CD4-positive, alpha-beta T cell (primary cell): ENCODE measurements at regions not wholly inside any gene's neighbourhood (a gene's known extent, or its start where the extent isn't known, plus 50 kb on each side); places are given as distances from the start of the nearest gene placed in this dataset.

Experiments used
- ATAC-seq: fragments of 200-7000 bp; cut with Tn5 transposase; one replicate; pipeline ENCODE4 v1.10.0; 2022; ENCODE audit warnings: mild to moderate bottlenecking; ENCODE audit not compliant: poor library complexity
- CTCF ChIA-PET: fragments of 350-600 bp; sonication (Branson Sonifier 250); formaldehyde crosslinking; loops from one replicate; lab custom pipeline; 2021; ENCODE audit warnings: antibody characterized with exemption, inconsistent platforms; lab: Charles Lee
- POLR2A ChIA-PET: fragments of 350-600 bp; sonication (Branson Sonifier 250); formaldehyde crosslinking; loops from one replicate; lab custom pipeline; 2021; ENCODE audit warnings: antibody characterized with exemption, inconsistent platforms; lab: Charles Lee
- DNase-seq, 14 experiments: peaks; one replicate each; pipeline ENCODE4 v3.0.0-alpha.2; 2013 to 2020; ENCODE audit warnings: mixed read lengths in 2 of 14
- H3K27ac ChIP-seq, 2 donors: one replicate each; pipeline versions ENCODE4 v1.5.1 to v1.7.0; 2013; ENCODE audit warnings: low read length in 2 of 2, low read depth in 1 of 2, mild to moderate bottlenecking in 1 of 2
- H3K27me3 ChIP-seq, 2 experiments: 1 replicate in 1 of 2; 2 replicates in 1 of 2; pipeline versions ENCODE4 v1.6.1 to v1.7.0; 2013; ENCODE audit warnings: low read length in 2 of 2, control low read depth in 1 of 2, mild to moderate bottlenecking in 1 of 2, moderate library complexity in 1 of 2; ENCODE audit not compliant: insufficient read depth in 2 of 2, control insufficient read depth in 1 of 2
- H3K36me3 ChIP-seq: one replicate; pipeline ENCODE4 v1.6.1; 2013; ENCODE audit warnings: low read length, control low read depth; ENCODE audit not compliant: insufficient read depth
- H3K4me1 ChIP-seq: one replicate; pipeline ENCODE4 v1.6.1; 2013; ENCODE audit warnings: low read length, control low read depth; ENCODE audit not compliant: insufficient read depth
- H3K4me3 ChIP-seq: one replicate; pipeline ENCODE4 v1.5.1; 2013; ENCODE audit warnings: mild to moderate bottlenecking, low read length, moderate library complexity
- H3K9me3 ChIP-seq, 2 experiments: 1 replicate in 1 of 2; 2 replicates in 1 of 2; pipeline versions ENCODE4 v1.6.1 to v1.7.0; 2013; ENCODE audit warnings: low read length in 2 of 2, mild to moderate bottlenecking in 2 of 2, control low read depth in 1 of 2, moderate library complexity in 1 of 2; ENCODE audit not compliant: control insufficient read depth in 1 of 2, insufficient read depth in 1 of 2
- H3K27ac Mint-ChIP-seq: one replicate; pipeline ENCODE4 v1.8.0; 2020; ENCODE audit warnings: mixed read lengths
- H3K27me3 Mint-ChIP-seq: one replicate; pipeline ENCODE4 v1.8.0; 2021; ENCODE audit warnings: mixed read lengths
- H3K36me3 Mint-ChIP-seq: one replicate; pipeline ENCODE4 v1.8.0; 2021; ENCODE audit warnings: low read depth, mixed read lengths
- H3K4me1 Mint-ChIP-seq: one replicate; pipeline ENCODE4 v1.8.0; 2021; ENCODE audit warnings: low read depth, mixed read lengths
- H3K4me3 Mint-ChIP-seq: one replicate; pipeline ENCODE4 v1.8.0; 2020; ENCODE audit warnings: mild to moderate bottlenecking, mixed read lengths
- H3K9me3 Mint-ChIP-seq: one replicate; pipeline ENCODE4 v1.8.0; 2020; ENCODE audit warnings: mixed read lengths
- intact Hi-C, 2 experiments: fragments of 100-400 bp; cut with DNase I in 1 of 2; cut with micrococcal nuclease in 1 of 2; formaldehyde crosslinking; loops; one replicate each; pipeline versions ENCODE4 v1.15.1 to v1.9.0; 2023 to 2025; cut with DNase I, micrococcal nuclease
- TF ChIP-seq, protein P1 (sequence below): fragments of 200-600 bp; IDR thresholded peaks from one replicate; pipeline ENCODE4 v1.8.0; 2022; ENCODE audit warnings: antibody characterized with exemption, mild to moderate bottlenecking

DNA sequence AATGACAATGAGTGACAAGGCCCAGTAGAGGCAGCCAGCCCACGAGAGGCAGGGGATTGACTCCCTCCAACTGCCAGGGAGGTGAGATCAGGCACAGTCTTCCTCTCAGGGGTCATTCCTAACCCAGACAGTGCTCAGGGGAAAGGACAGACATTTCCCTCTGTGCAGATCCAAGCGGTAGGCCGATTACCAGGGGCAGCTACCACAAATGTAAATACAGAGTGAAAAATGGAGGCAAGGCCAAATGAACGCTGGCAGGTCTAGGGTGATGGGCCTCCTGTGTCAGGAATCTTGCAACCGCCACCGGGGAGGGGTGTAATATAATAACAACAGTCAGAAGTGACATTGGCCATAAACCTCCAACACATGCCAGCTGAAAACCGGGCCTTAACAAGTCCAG lies 881.4 kb downstream of the UQCRFS1 start:
- CTCF ChIA-PET = no interaction called here
- DNase-seq (no peak), ATAC-seq (no peak)
- TF ChIP-seq, protein P1, sequence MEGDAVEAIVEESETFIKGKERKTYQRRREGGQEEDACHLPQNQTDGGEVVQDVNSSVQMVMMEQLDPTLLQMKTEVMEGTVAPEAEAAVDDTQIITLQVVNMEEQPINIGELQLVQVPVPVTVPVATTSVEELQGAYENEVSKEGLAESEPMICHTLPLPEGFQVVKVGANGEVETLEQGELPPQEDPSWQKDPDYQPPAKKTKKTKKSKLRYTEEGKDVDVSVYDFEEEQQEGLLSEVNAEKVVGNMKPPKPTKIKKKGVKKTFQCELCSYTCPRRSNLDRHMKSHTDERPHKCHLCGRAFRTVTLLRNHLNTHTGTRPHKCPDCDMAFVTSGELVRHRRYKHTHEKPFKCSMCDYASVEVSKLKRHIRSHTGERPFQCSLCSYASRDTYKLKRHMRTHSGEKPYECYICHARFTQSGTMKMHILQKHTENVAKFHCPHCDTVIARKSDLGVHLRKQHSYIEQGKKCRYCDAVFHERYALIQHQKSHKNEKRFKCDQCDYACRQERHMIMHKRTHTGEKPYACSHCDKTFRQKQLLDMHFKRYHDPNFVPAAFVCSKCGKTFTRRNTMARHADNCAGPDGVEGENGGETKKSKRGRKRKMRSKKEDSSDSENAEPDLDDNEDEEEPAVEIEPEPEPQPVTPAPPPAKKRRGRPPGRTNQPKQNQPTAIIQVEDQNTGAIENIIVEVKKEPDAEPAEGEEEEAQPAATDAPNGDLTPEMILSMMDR = no peak
- H3K27ac Mint-ChIP-seq = no peak overlapping the region
- Histone ChIP-seq H3K9me3 (peaks cover 0 to 26% of the 10 kb centered on the region in 2 experiments), H3K4me1 (no peaks in the 10 kb centered on the region), H3K27me3 (no peaks in the 10 kb centered on the region), H3K36me3 (no peaks in the 10 kb centered on the region), H3K4me3 (no peak overlapping the region), H3K27ac (no peak overlapping the region)
- H3K4me1 Mint-ChIP-seq = no peaks in the 10 kb centered on the region
- no peaks in the 10 kb centered on the region for H3K27me3 Mint-ChIP-seq
- peaks cover 2% of the 10 kb centered on the region for H3K9me3 Mint-ChIP-seq
- intact Hi-C loops = no loop called here
- no peak overlapping the region for H3K4me3 Mint-ChIP-seq
- POLR2A ChIA-PET = no interaction called here
- H3K36me3 Mint-ChIP-seq = no peaks in the 10 kb centered on the region

DNA sequence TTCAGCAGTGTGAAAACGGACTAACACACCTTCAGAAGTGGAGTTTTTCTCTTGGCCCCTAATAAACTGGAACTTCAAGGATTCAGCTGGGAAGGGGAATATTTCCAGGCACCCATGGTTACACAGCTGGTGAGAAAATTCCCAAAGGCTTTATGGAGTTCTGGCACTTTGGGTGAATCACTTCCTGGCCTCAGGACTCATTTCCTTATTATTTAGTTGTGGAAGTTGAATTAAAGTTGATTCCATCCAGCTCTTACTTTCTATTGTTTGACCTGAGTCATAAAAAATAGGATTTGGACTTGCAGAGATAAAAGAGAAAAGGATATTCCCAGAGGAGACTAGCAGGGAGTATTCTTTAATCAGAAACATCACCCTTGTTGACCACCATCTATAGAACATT lies 882.1 kb downstream of the UQCRFS1 start:
- TF ChIP-seq, protein P1 = no peak
- intact Hi-C loops = no loop called here
- Histone ChIP-seq H3K9me3 (peaks cover 0 to 26% of the 10 kb centered on the region in 2 experiments), H3K27ac (no peak overlapping the region), H3K36me3 (no peaks in the 10 kb centered on the region), H3K27me3 (no peaks in the 10 kb centered on the region), H3K4me1 (no peaks in the 10 kb centered on the region), H3K4me3 (no peak overlapping the region)
- DNase-seq (no peak), ATAC-seq (no peak)
- ChIA-PET CTCF (no interaction called here), POLR2A (no interaction called here)
- no peak overlapping the region for H3K27ac Mint-ChIP-seq
- H3K36me3 Mint-ChIP-seq = no peaks in the 10 kb centered on the region
- H3K4me3 Mint-ChIP-seq = no peak overlapping the region
- H3K9me3 Mint-ChIP-seq = peaks cover 2% of the 10 kb centered on the region
- H3K4me1 Mint-ChIP-seq = no peaks in the 10 kb centered on the region
- no peaks in the 10 kb centered on the region for H3K27me3 Mint-ChIP-seq

DNA sequence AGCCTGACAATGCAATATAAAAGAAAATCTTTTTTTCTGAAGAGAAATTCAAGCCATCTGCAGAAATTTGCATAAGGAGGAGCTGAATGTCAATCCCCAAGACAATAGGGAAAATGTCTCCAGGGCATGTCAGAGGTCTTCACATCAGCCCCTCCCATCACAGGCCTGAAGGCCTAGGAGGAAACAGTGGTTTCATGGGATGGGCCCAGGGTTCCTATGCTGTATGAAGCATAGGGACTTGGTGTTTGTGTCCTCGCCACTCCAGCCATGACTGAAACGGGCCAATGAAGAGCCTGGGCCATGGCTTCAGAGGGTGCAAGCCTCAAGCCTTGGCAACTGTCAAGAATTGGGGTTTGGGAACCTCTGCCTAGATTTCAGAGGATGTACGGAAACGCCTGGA lies 883.5 kb downstream of the UQCRFS1 start:
- H3K4me3 ChIP-seq = no peak overlapping the region
- ATAC-seq = no peak
- H3K36me3 Mint-ChIP-seq = no peaks in the 10 kb centered on the region
- no peak overlapping the region for H3K27ac Mint-ChIP-seq
- no peaks in the 10 kb centered on the region for H3K4me1 Mint-ChIP-seq
- no peak overlapping the region for H3K27ac ChIP-seq
- CTCF ChIA-PET = no interaction called here
- POLR2A ChIA-PET = no interaction called here
- H3K27me3 ChIP-seq = no peaks in the 10 kb centered on the region
- intact Hi-C loops = loop anchor here in 1 of 2 experiments (5.0 kb wide), 1 partner anchor 362 kb away; no protein-coding TSS in a partner anchor
- peaks cover 2% of the 10 kb centered on the region for H3K9me3 Mint-ChIP-seq
- no peak for DNase-seq
- H3K9me3 ChIP-seq = peaks cover 0 to 23% of the 10 kb centered on the region in 2 experiments
- no peaks in the 10 kb centered on the region for H3K4me1 ChIP-seq
- H3K27me3 Mint-ChIP-seq = no peaks in the 10 kb centered on the region
- no peak overlapping the region for H3K4me3 Mint-ChIP-seq
- no peaks in the 10 kb centered on the region for H3K36me3 ChIP-seq
- TF ChIP-seq, protein P1 = no peak
